A673 (cell line): ENCODE measurements at regions not wholly inside any gene's neighbourhood (a gene's known extent, or its start where the extent isn't known, plus 50 kb on each side); places are given as distances from the start of the nearest gene placed in this dataset.

Experiments used
- BruUV-seq: library from RNA; stranded (reverse); fragments of 400-500 nt; replicated peaks from 2 replicates; lab custom pipeline; 2021; lab: Mats Ljungman, UMichigan
- CTCF ChIA-PET: fragments of 300-600 bp; sonication (Branson Sonifier 250); formaldehyde crosslinking; loops from one replicate; lab custom pipeline; 2022; ENCODE audit warnings: antibody characterized with exemption; lab: Charles Lee
- POLR2A ChIA-PET: fragments of 300-600 bp; sonication (Branson Sonifier 250); formaldehyde crosslinking; loops from one replicate; lab custom pipeline; 2022; ENCODE audit warnings: antibody characterized with exemption; ENCODE audit not compliant: low non-redundant PET; lab: Charles Lee
- DNase-seq: peaks from one replicate; pipeline ENCODE4 v3.0.0-alpha.2; 2015; ENCODE audit warnings: low spot score
- H3K27ac ChIP-seq: fragments of 200-600 bp; sonication (generic); 2 replicates; pipeline ENCODE4 v1.5.1; 2016; ENCODE audit warnings: mixed run types, low read depth, mild to moderate bottlenecking, mixed read lengths, antibody characterized with exemption, low read length; ENCODE audit not compliant: poor library complexity, severe bottlenecking
- H3K27me3 ChIP-seq: fragments of 200-600 bp; sonication (generic); replicated peaks from 2 replicates; pipeline ENCODE4 v1.6.1; 2017; ENCODE audit warnings: mixed run types, low read depth, mild to moderate bottlenecking, mixed read lengths, antibody characterized with exemption, low read length; ENCODE audit not compliant: insufficient read depth, poor library complexity
- H3K36me3 ChIP-seq: fragments of 200-600 bp; sonication (generic); 2 replicates; pipeline ENCODE4 v1.6.1; 2016; ENCODE audit warnings: mixed run types, mild to moderate bottlenecking, mixed read lengths, antibody characterized with exemption, low read length; ENCODE audit not compliant: insufficient read depth, poor library complexity, severe bottlenecking
- H3K4me1 ChIP-seq: fragments of 200-600 bp; sonication (generic); 2 replicates; pipeline ENCODE4 v1.6.1; 2017; ENCODE audit warnings: mixed run types, mild to moderate bottlenecking, mixed read lengths, antibody characterized with exemption, low read length; ENCODE audit not compliant: insufficient read depth, poor library complexity, severe bottlenecking
- H3K4me3 ChIP-seq: fragments of 200-600 bp; sonication (generic); 2 replicates; pipeline ENCODE4 v1.5.1; 2016; ENCODE audit warnings: low read depth, mixed run types, mild to moderate bottlenecking, mixed read lengths, low read length; ENCODE audit not compliant: poor library complexity, severe bottlenecking
- H3K9me3 ChIP-seq: fragments of 200-600 bp; sonication (generic); 2 replicates; pipeline ENCODE4 v1.6.1; 2016; ENCODE audit warnings: mixed run types, low read depth, mild to moderate bottlenecking, mixed read lengths, antibody characterized with exemption, low read length; ENCODE audit not compliant: poor library complexity, severe bottlenecking
- EZH2 ChIP-seq: fragments of 200-600 bp; sonication (generic); IDR thresholded peaks from 2 replicates; pipeline ENCODE4 v1.6.1; 2017; ENCODE audit warnings: borderline replicate concordance, low read depth, mild to moderate bottlenecking, mixed read lengths, antibody characterized with exemption, low read length; ENCODE audit not compliant: poor library complexity, severe bottlenecking
- intact Hi-C: fragments of 100-400 bp; cut with micrococcal nuclease; formaldehyde crosslinking; loops from one replicate; pipeline ENCODE4 v1.10.0; 2022; ENCODE audit not compliant: unreplicated experiment
- TF ChIP-seq, protein P1 (sequence below): fragments of 300-800, 200-600 bp; sonication (generic); conservative IDR thresholded peaks from 2 replicates; pipeline ENCODE4 v1.5.1; 2017; ENCODE audit warnings: low read depth, mild to moderate bottlenecking, antibody characterized with exemption, low read length, moderate library complexity, mixed read lengths

DNA sequence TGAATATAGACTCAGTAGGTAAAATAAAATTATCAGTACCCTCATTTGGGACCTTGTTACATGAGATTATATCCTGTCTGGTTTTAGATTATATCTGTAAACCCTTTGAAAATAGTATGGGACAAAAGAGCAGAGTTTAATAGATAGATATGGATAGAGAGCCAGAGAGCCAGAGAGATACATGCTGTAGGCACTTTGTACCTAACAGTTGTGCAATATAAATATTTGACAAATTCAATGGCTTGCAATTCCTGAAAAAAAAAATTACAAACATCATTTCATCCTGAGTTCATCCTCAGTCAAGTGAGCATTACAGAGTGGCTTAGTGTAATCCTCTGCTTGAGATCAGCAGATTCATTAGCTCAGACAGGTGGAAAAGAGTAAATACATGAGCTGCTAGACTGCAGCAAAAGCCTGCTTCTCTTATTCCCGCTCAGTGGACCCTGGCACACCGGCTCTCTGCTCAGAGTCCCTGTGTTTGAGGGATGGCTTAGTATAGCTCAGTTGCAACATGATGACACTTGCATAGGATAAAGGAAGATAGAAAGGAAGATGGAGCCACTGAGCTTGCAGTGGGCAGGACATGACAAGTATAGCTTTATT is 931.6 kb upstream of the GOT2 start:
- ChIA-PET POLR2A (no interaction called here), CTCF (no interaction called here)
- DNase-seq: no peak
- H3K4me3 ChIP-seq: no peak overlapping the region
- no TSS peak for BruUV-seq
- no peaks in the 10 kb centered on the region for H3K4me1 ChIP-seq
- H3K27me3 ChIP-seq: no peaks in the 10 kb centered on the region
- intact Hi-C loops: no loop called here
- no peaks in the 10 kb centered on the region for H3K36me3 ChIP-seq
- peaks cover 7% of the 10 kb centered on the region for H3K9me3 ChIP-seq
- no peak overlapping the region for H3K27ac ChIP-seq
- no peak for TF ChIP-seq EZH2
- TF ChIP-seq, protein P1, sequence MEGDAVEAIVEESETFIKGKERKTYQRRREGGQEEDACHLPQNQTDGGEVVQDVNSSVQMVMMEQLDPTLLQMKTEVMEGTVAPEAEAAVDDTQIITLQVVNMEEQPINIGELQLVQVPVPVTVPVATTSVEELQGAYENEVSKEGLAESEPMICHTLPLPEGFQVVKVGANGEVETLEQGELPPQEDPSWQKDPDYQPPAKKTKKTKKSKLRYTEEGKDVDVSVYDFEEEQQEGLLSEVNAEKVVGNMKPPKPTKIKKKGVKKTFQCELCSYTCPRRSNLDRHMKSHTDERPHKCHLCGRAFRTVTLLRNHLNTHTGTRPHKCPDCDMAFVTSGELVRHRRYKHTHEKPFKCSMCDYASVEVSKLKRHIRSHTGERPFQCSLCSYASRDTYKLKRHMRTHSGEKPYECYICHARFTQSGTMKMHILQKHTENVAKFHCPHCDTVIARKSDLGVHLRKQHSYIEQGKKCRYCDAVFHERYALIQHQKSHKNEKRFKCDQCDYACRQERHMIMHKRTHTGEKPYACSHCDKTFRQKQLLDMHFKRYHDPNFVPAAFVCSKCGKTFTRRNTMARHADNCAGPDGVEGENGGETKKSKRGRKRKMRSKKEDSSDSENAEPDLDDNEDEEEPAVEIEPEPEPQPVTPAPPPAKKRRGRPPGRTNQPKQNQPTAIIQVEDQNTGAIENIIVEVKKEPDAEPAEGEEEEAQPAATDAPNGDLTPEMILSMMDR: no peak

DNA sequence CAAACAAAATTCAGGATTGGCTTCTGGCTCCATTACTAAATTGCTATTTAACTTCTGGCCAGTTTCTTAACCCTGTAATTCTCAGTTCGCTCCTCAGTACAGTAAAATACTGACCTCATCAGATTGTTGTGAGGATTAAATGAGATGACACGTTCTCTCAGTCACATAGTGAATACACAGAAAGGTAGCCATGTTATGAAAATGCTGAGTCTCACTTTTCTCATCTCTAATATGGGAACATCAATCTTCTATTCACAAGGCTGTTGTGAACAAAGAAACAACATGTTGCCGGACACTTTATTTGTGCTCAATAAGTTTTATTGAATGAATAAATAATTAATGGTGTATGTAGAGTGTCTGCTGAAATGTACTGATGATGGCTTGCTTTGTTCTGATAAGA is 924.5 kb upstream of the GOT2 start:
- intact Hi-C loops: no loop called here
- CTCF ChIA-PET: no interaction called here
- POLR2A ChIA-PET: no interaction called here
- BruUV-seq: no TSS peak
- Histone ChIP-seq H3K36me3 (no peaks in the 10 kb centered on the region), H3K4me3 (no peak overlapping the region), H3K27me3 (no peaks in the 10 kb centered on the region), H3K9me3 (no peaks in the 10 kb centered on the region), H3K4me1 (no peaks in the 10 kb centered on the region), H3K27ac (no peak overlapping the region)
- TF ChIP-seq, protein P1: no peak
- no peak for TF ChIP-seq EZH2
- no peak for DNase-seq

DNA sequence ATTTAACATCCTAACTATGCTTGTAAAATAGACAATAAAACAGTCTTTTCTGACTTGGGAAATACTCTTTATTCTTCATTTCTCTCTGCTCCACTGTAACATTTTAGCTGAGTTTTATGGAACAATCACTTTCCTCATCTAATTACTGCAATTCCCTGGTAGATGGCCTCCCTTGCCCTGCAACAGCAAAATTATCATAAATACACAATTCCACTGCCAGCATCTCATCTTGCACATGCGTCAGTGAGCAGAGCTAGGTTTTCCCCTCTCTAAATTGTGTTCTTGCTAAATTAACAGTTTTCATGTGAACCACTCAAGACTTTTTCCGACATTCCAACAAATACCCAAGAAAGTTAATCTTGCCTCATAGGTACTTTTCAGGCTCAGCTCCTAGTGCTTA is 920.9 kb upstream of the GOT2 start:
- ChIA-PET CTCF (no interaction called here), POLR2A (no interaction called here)
- H3K27ac ChIP-seq: no peak overlapping the region
- BruUV-seq: no TSS peak
- no peak overlapping the region for H3K4me3 ChIP-seq
- TF ChIP-seq, protein P1: no peak
- no peak for TF ChIP-seq EZH2
- no peaks in the 10 kb centered on the region for H3K27me3 ChIP-seq
- no peaks in the 10 kb centered on the region for H3K9me3 ChIP-seq
- DNase-seq: no peak
- intact Hi-C loops: no loop called here
- H3K4me1 ChIP-seq: no peaks in the 10 kb centered on the region
- H3K36me3 ChIP-seq: no peaks in the 10 kb centered on the region
